ENCODE measurements at regions not wholly inside any gene's neighbourhood (a gene's known extent, or its start where the extent isn't known, plus 50 kb on each side); places are given as distances from the start of the nearest gene placed in this dataset.

DNA sequence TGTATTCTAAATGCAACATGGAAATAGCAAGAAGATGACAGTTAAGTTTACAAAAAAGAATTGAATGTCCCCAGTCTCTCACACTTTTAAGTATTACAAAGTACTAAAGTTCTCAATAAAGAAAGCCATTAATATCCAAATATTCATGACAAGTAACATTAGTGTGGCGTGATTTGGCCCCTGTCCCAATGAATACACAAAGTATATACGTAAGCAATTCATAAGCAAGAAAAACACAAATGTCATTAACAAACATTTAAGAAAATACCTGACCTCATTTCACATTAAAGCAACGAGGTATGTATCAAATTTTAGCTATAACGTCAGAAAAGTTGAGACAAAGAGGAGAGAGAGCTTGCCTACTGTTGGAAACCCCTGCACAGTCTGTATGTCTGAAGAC lies 241.9 kb upstream of the IRS2 start:
- Histone ChIP-seq H3K27ac (ENCODE audit: low read length) (no peak overlapping the region), H3K9me3 (no peaks in the 10 kb centered on the region), H3K36me3 (ENCODE audit: control insufficient read depth in 2 of 2, extremely low read depth in 1 of 2, insufficient read depth in 1 of 2, low read length in 1 of 2) (no peaks in the 10 kb centered on the region), H3K4me1 (ENCODE audit: control insufficient read depth in 1 of 2, extremely low read depth in 1 of 2, insufficient read depth in 2 of 2, low read length in 2 of 2) (no peaks in the 10 kb centered on the region), H3K27me3 (replicated peaks in 1 of 2; ENCODE audit: control insufficient read depth in 2 of 2, extremely low read depth in 1 of 2, insufficient read depth in 2 of 2, low read length in 1 of 2) (no peaks in the 10 kb centered on the region), H3K4me3 (ENCODE audit: control insufficient read depth in 1 of 2, extremely low read depth in 1 of 2, low read length in 1 of 2) (no peak overlapping the region)
- ChIA-PET POLR2A (no interaction called here), CTCF (no interaction called here)
- Mint-ChIP-seq H3K4me1 (no peaks in the 10 kb centered on the region), H3K27ac (no peak overlapping the region), H3K36me3 (no peaks in the 10 kb centered on the region), H3K4me3 (no peak overlapping the region), H3K9me3 (no peaks in the 10 kb centered on the region), H3K27me3 (peaks cover 0 to 2% of the 10 kb centered on the region in 2 donors)
- ATAC-seq (replicated peaks in 1 of 4) (no peak), DNase-seq (no peak)
- no CpG with 5 or more reads among the region's 4 CpGs for WGBS (ENCODE audit: insufficient coverage)

DNA sequence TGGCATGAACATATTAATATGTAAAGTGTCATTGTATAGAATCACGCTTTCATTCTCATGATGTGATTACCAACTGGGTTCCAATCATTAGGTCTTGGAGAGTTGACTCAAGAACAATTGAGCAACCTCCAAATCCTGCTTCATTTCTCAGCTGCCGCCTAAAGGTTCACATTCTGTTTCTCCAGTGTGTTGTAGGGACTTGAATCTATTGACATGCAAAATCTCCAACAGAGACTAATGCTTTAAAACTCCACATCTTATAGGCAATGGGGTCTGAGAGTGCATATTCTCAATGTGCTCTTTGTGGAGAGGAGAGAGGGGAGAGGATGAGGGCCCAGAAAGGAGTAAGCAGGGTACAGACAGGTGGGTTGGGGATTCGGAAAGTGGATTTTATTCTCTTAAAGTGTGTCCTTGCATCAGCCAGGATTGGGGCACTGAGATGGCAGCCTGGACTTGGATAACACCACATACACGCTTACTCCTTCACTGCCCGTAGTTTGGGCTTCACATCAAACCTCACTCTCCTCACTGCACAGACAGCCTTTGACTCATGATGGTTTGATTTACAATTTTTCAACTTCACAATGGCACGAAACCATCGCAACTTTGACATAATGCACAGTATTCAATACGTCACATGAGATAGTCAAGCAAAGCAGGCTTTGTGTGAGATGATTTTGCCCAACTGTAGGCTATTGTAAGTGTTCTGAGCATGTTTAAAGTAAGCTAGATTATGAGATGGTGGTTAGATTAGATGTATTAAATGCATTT lies 241.3 kb upstream of the IRS2 start:
- H3K27me3 Mint-ChIP-seq: peaks cover 0 to 3% of the 10 kb centered on the region in 2 donors
- Histone ChIP-seq H3K27ac (ENCODE audit: low read length) (no peak overlapping the region), H3K4me3 (ENCODE audit: control insufficient read depth in 1 of 2, extremely low read depth in 1 of 2, low read length in 1 of 2) (no peak overlapping the region), H3K36me3 (ENCODE audit: control insufficient read depth in 2 of 2, extremely low read depth in 1 of 2, insufficient read depth in 1 of 2, low read length in 1 of 2) (no peaks in the 10 kb centered on the region), H3K9me3 (no peaks in the 10 kb centered on the region), H3K4me1 (ENCODE audit: control insufficient read depth in 1 of 2, extremely low read depth in 1 of 2, insufficient read depth in 2 of 2, low read length in 2 of 2) (no peaks in the 10 kb centered on the region), H3K27me3 (replicated peaks in 1 of 2; ENCODE audit: control insufficient read depth in 2 of 2, extremely low read depth in 1 of 2, insufficient read depth in 2 of 2, low read length in 1 of 2) (no peaks in the 10 kb centered on the region)
- no peaks in the 10 kb centered on the region for H3K4me1 Mint-ChIP-seq
- DNase-seq (no peak), ATAC-seq (replicated peaks in 1 of 4) (no peak)
- WGBS (ENCODE audit: insufficient coverage): 70% methylated on average over 3 of the region's 8 CpGs
- H3K4me3 Mint-ChIP-seq: no peak overlapping the region
- POLR2A ChIA-PET: no interaction called here
- H3K9me3 Mint-ChIP-seq: no peaks in the 10 kb centered on the region
- CTCF ChIA-PET: no interaction called here
- no peaks in the 10 kb centered on the region for H3K36me3 Mint-ChIP-seq
- H3K27ac Mint-ChIP-seq: no peak overlapping the region

DNA sequence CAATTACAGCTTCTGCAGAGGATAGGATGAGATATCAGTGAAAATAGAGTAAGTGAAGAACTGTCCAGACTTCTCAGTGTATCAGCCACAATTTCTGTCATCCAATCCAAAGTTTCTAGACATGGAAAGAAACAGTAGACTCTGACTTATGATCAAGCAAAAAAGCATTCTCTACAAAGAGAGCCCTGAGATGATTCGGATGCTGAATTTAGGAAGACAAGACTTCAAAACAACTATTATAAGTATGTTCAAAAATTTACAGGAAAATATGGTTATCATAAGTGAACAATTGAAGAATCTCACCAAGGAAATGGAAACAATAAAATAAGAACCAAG lies 238.2 kb upstream of the IRS2 start:
- ChIA-PET CTCF (no interaction called here), POLR2A (no interaction called here)
- H3K27ac Mint-ChIP-seq: no peak overlapping the region
- no peak overlapping the region for H3K4me3 Mint-ChIP-seq
- Histone ChIP-seq H3K27me3 (replicated peaks in 1 of 2; ENCODE audit: control insufficient read depth in 2 of 2, extremely low read depth in 1 of 2, insufficient read depth in 2 of 2, low read length in 1 of 2) (peaks cover 0 to 3% of the 10 kb centered on the region in 2 experiments), H3K9me3 (no peaks in the 10 kb centered on the region), H3K27ac (ENCODE audit: low read length) (no peak overlapping the region), H3K36me3 (ENCODE audit: control insufficient read depth in 2 of 2, extremely low read depth in 1 of 2, insufficient read depth in 1 of 2, low read length in 1 of 2) (no peaks in the 10 kb centered on the region), H3K4me1 (ENCODE audit: control insufficient read depth in 1 of 2, extremely low read depth in 1 of 2, insufficient read depth in 2 of 2, low read length in 2 of 2) (no peaks in the 10 kb centered on the region), H3K4me3 (ENCODE audit: control insufficient read depth in 1 of 2, extremely low read depth in 1 of 2, low read length in 1 of 2) (no peak overlapping the region)
- no CpG with 5 or more reads among the region's 1 CpG for WGBS (ENCODE audit: insufficient coverage)
- H3K27me3 Mint-ChIP-seq: peaks cover 5 to 17% of the 10 kb centered on the region in 2 donors
- H3K4me1 Mint-ChIP-seq: no peaks in the 10 kb centered on the region
- no peak for ATAC-seq (replicated peaks in 1 of 4)
- no peaks in the 10 kb centered on the region for H3K36me3 Mint-ChIP-seq
- H3K9me3 Mint-ChIP-seq: no peaks in the 10 kb centered on the region
- no peak for DNase-seq

DNA sequence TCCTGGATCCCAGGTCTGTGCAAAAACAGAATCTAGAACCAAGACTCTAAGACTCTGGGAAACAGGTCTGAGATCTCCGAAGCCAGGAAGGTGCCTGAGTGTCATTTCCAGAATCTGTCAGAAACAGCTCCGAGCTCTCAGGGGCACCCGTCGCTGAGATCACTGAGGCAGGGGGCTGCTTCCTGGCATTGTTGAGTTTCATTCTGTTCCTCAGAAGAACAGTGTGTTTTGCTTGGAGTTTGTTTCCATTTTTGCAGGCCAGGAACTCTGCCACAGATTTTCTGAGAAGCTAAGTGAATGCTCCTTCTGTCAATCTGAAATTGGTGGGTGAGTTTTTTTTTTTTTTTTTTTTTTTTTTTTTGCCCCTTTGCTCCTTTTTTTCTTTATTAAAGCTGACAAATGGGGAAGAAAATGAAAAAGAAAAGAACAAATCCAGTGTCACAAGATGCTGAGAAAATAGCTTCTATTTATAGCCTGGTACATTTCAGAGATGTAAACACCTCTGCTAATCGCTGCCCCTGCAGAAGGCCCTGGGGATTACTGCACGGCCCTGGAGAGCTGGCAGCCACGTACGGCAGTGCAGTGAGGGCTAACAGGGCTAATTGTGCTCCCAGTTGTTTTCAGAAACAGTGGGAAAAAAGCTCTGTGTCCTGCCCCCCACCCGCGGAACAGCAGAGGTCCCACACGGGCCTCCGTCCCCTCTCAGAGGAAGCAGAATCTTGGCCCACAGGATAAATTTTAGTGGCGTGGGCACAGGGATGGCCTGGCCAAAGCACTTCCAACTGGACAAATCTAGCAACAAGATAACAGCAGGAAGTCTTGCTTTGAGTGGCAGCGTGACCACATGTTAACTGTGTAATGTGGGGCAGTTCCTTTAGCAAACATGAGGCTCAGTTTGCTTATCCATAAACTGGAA lies 237.6 kb upstream of the IRS2 start:
- no peak overlapping the region for H3K27ac ChIP-seq (ENCODE audit: low read length)
- H3K9me3 ChIP-seq: no peaks in the 10 kb centered on the region
- no peaks in the 10 kb centered on the region for H3K4me1 Mint-ChIP-seq
- DNase-seq: no peak
- WGBS (ENCODE audit: insufficient coverage): 73% methylated on average over 13 of the region's 14 CpGs
- peaks cover 5 to 17% of the 10 kb centered on the region in 2 donors for H3K27me3 Mint-ChIP-seq
- H3K4me3 Mint-ChIP-seq: no peak overlapping the region
- no peaks in the 10 kb centered on the region for H3K36me3 ChIP-seq (ENCODE audit: control insufficient read depth in 2 of 2, extremely low read depth in 1 of 2, insufficient read depth in 1 of 2, low read length in 1 of 2)
- no peaks in the 10 kb centered on the region for H3K36me3 Mint-ChIP-seq
- H3K4me3 ChIP-seq (ENCODE audit: control insufficient read depth in 1 of 2, extremely low read depth in 1 of 2, low read length in 1 of 2): no peak overlapping the region
- peaks cover 0 to 3% of the 10 kb centered on the region in 2 experiments for H3K27me3 ChIP-seq (replicated peaks in 1 of 2; ENCODE audit: control insufficient read depth in 2 of 2, extremely low read depth in 1 of 2, insufficient read depth in 2 of 2, low read length in 1 of 2)
- no peaks in the 10 kb centered on the region for H3K4me1 ChIP-seq (ENCODE audit: control insufficient read depth in 1 of 2, extremely low read depth in 1 of 2, insufficient read depth in 2 of 2, low read length in 2 of 2)
- H3K9me3 Mint-ChIP-seq: no peaks in the 10 kb centered on the region
- ChIA-PET CTCF (no interaction called here), POLR2A (no interaction called here)
- ATAC-seq (replicated peaks in 1 of 4): no peak
- no peak overlapping the region for H3K27ac Mint-ChIP-seq

DNA sequence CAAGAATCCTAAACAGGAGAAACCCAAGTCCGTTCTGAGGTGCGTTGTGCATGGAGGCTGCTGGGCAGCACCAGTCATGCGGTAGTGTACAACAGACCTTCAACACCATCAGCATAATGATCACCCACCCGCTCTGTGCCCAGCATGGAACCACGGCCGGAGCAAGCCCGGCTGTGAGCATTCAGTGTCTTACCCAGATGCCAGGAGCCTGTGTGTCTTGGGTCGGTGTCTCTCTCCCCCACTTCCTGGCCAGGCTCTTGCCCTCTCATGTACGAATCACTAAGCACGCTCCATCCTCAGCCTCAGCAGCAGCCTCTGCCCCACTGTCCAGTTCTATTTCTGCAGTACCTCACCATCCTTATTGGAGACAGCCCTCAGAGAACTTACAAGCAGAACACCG lies 231.6 kb upstream of the IRS2 start:
- no peak overlapping the region for H3K4me3 Mint-ChIP-seq
- no peak overlapping the region for H3K27ac Mint-ChIP-seq
- DNase-seq: no peak
- no peak for ATAC-seq (replicated peaks in 1 of 4)
- ChIA-PET CTCF (no interaction called here), POLR2A (no interaction called here)
- H3K27ac ChIP-seq (ENCODE audit: low read length): no peak overlapping the region
- H3K27me3 Mint-ChIP-seq: peaks cover 2 to 24% of the 10 kb centered on the region in 2 donors
- peaks cover 0 to 3% of the 10 kb centered on the region in 2 experiments for H3K27me3 ChIP-seq (replicated peaks in 1 of 2; ENCODE audit: control insufficient read depth in 2 of 2, extremely low read depth in 1 of 2, insufficient read depth in 2 of 2, low read length in 1 of 2)
- H3K36me3 Mint-ChIP-seq: no peaks in the 10 kb centered on the region
- 82% methylated on average over 9 of the region's 11 CpGs for WGBS (ENCODE audit: insufficient coverage)
- no peaks in the 10 kb centered on the region for H3K9me3 Mint-ChIP-seq
- no peaks in the 10 kb centered on the region for H3K9me3 ChIP-seq
- no peak overlapping the region for H3K4me3 ChIP-seq (ENCODE audit: control insufficient read depth in 1 of 2, extremely low read depth in 1 of 2, low read length in 1 of 2)
- H3K4me1 ChIP-seq (ENCODE audit: control insufficient read depth in 1 of 2, extremely low read depth in 1 of 2, insufficient read depth in 2 of 2, low read length in 2 of 2): no peaks in the 10 kb centered on the region
- no peaks in the 10 kb centered on the region for H3K4me1 Mint-ChIP-seq
- H3K36me3 ChIP-seq (ENCODE audit: control insufficient read depth in 2 of 2, extremely low read depth in 1 of 2, insufficient read depth in 1 of 2, low read length in 1 of 2): no peaks in the 10 kb centered on the region

DNA sequence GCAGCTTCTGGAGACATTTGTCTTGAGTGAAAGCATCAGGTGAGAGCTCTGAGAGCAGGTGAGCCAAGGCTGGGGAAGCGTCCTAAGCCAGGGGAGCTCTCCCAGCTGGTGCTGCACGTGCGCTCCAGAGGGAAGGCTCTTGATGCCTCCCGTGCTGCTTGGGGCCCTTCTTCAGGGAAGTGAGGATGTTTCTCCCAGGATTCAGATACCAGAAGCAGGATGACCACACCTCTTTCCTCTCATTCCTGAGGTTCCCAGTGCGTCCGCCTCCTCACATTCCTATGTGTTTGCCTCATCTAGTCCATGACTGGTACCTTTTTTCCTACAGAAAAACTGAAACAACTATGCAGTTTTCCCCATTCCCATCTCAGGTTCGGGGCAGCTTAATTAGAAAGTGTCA lies 231.0 kb upstream of the IRS2 start:
- ChIA-PET CTCF (interaction anchor here in 1 of 2 donors (0.7 kb wide), 1 partner anchor 23 kb away, joined by 4 read pairs; no protein-coding TSS in a partner anchor), POLR2A (no interaction called here)
- Mint-ChIP-seq H3K27me3 (peaks cover 2 to 23% of the 10 kb centered on the region in 2 donors), H3K36me3 (no peaks in the 10 kb centered on the region), H3K4me1 (no peaks in the 10 kb centered on the region), H3K9me3 (no peaks in the 10 kb centered on the region), H3K27ac (no peak overlapping the region), H3K4me3 (no peak overlapping the region)
- no peaks in the 10 kb centered on the region for H3K36me3 ChIP-seq (ENCODE audit: control insufficient read depth in 2 of 2, extremely low read depth in 1 of 2, insufficient read depth in 1 of 2, low read length in 1 of 2)
- H3K27me3 ChIP-seq (replicated peaks in 1 of 2; ENCODE audit: control insufficient read depth in 2 of 2, extremely low read depth in 1 of 2, insufficient read depth in 2 of 2, low read length in 1 of 2): peaks cover 0 to 3% of the 10 kb centered on the region in 2 experiments
- 90% methylated on average over 6 of the region's 7 CpGs for WGBS (ENCODE audit: insufficient coverage)
- no peak overlapping the region for H3K27ac ChIP-seq (ENCODE audit: low read length)
- no peak overlapping the region for H3K4me3 ChIP-seq (ENCODE audit: control insufficient read depth in 1 of 2, extremely low read depth in 1 of 2, low read length in 1 of 2)
- no peak for DNase-seq
- no peak for ATAC-seq (replicated peaks in 1 of 4)
- no peaks in the 10 kb centered on the region for H3K4me1 ChIP-seq (ENCODE audit: control insufficient read depth in 1 of 2, extremely low read depth in 1 of 2, insufficient read depth in 2 of 2, low read length in 2 of 2)
- H3K9me3 ChIP-seq: no peaks in the 10 kb centered on the region

Data from T-cell (primary cell).